ENCODE measurements at regions not wholly inside any gene's neighbourhood (a gene's known extent, or its start where the extent isn't known, plus 50 kb on each side); places are given as distances from the start of the nearest gene placed in this dataset.

DNA sequence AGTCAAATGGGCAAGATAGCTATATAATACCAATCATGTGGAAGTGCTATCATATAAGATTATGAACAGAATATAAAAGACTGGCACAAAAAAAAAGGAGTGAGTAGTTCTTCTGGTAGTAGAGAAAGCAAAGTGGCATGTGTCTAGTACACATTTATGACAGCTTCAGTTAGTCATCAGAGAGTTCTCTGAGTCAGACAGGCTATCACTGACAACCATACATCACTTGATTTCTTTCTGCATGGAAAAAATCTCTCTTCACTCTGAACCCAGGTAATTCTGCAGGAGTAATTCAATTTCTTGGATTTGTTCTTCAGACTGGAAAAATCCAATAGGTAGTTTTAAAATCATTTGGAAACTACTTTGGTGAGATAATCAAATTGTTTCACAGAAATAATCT is 286.8 kb upstream of the ANO3 start:
- Histone ChIP-seq H3K36me3 (replicated peaks in 1 of 2; ENCODE audit: control insufficient read depth in 2 of 2, insufficient read depth in 2 of 2, low read length in 2 of 2) (no peaks in the 10 kb centered on the region), H2AFZ (ENCODE audit: low read length) (no peak overlapping the region), H3K79me1 (ENCODE audit: low read depth, low read length) (no peaks in the 10 kb centered on the region), H4K8ac (ENCODE audit: low read depth, low read length) (no peak overlapping the region), H2BK5ac (ENCODE audit: low read length) (no peak overlapping the region), H3K27ac (replicated peaks; ENCODE audit: low read length) (no peak overlapping the region), H3K4me3 (ENCODE audit: low read length in 2 of 2) (no peak overlapping the region), H3K9me3 (replicated peaks in 1 of 2; ENCODE audit: control insufficient read depth in 2 of 2, insufficient read depth in 1 of 2, low read depth in 1 of 2, low read length in 2 of 2) (no peaks in the 10 kb centered on the region), H3K4me1 (ENCODE audit: control insufficient read depth in 2 of 2, insufficient read depth in 1 of 2, low read depth in 1 of 2, low read length in 2 of 2) (peaks cover 0 to 5% of the 10 kb centered on the region in 2 donors), H3K27me3 (ENCODE audit: control insufficient read depth in 3 of 3, insufficient read depth in 3 of 3, low read depth in 1 of 3, low read length in 3 of 3) (no peaks in the 10 kb centered on the region), H2AK5ac (ENCODE audit: low read depth, low read length) (no peak overlapping the region), H3K14ac (ENCODE audit: low read length) (no peak overlapping the region), H2BK120ac (ENCODE audit: low read depth, low read length) (no peak overlapping the region), H3K4ac (ENCODE audit: low read length) (no peak overlapping the region), H3K4me2 (ENCODE audit: insufficient read depth, low read length, poor library complexity, severe bottlenecking) (no peak overlapping the region), H3K18ac (ENCODE audit: low read length) (no peak overlapping the region), H2BK15ac (ENCODE audit: low read length) (no peak overlapping the region), H3K23ac (ENCODE audit: low read depth, low read length, poor library complexity) (no peak overlapping the region), H2BK12ac (ENCODE audit: low read length) (no peak overlapping the region), H3K9ac (ENCODE audit: low read depth, low read length, poor library complexity) (no peak overlapping the region), H4K91ac (ENCODE audit: low read depth, low read length, poor library complexity) (no peak overlapping the region)
- DNase-seq (ENCODE audit: low spot score), result no peak

DNA sequence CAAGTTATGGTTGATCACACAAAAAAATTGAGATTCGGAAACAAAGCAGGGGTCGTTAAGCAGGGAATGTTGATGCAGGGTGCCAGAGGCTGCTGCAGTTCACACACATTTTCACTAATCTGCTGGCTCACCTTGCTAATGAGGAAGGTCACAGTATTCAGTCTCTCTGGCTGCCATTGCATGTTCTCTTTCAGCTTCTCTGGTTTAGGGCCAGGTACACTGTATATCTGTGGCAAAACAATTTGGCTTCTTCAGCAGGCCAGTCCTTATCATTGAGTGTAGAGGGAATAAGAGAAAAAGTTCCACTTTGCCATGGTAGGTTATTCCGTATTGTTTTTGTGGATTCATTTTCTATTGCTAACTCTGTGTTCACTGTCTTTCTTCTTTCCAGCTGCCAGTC is 283.7 kb upstream of the ANO3 start:
- Histone ChIP-seq H3K18ac (ENCODE audit: low read length) (no peak overlapping the region), H3K36me3 (replicated peaks in 1 of 2; ENCODE audit: control insufficient read depth in 2 of 2, insufficient read depth in 2 of 2, low read length in 2 of 2) (no peaks in the 10 kb centered on the region), H2AFZ (ENCODE audit: low read length) (no peak overlapping the region), H3K9me3 (replicated peaks in 1 of 2; ENCODE audit: control insufficient read depth in 2 of 2, insufficient read depth in 1 of 2, low read depth in 1 of 2, low read length in 2 of 2) (no peaks in the 10 kb centered on the region), H3K4me2 (ENCODE audit: insufficient read depth, low read length, poor library complexity, severe bottlenecking) (no peak overlapping the region), H3K27me3 (ENCODE audit: control insufficient read depth in 3 of 3, insufficient read depth in 3 of 3, low read depth in 1 of 3, low read length in 3 of 3) (no peaks in the 10 kb centered on the region), H4K8ac (ENCODE audit: low read depth, low read length) (no peak overlapping the region), H3K79me1 (ENCODE audit: low read depth, low read length) (no peaks in the 10 kb centered on the region), H3K4me1 (ENCODE audit: control insufficient read depth in 2 of 2, insufficient read depth in 1 of 2, low read depth in 1 of 2, low read length in 2 of 2) (peaks cover 0 to 5% of the 10 kb centered on the region in 2 donors), H2BK15ac (ENCODE audit: low read length) (no peak overlapping the region), H3K4ac (ENCODE audit: low read length) (no peak overlapping the region), H2BK12ac (ENCODE audit: low read length) (no peak overlapping the region), H2BK5ac (ENCODE audit: low read length) (no peak overlapping the region), H3K14ac (ENCODE audit: low read length) (no peak overlapping the region), H4K91ac (ENCODE audit: low read depth, low read length, poor library complexity) (no peak overlapping the region), H2AK5ac (ENCODE audit: low read depth, low read length) (no peak overlapping the region), H3K23ac (ENCODE audit: low read depth, low read length, poor library complexity) (no peak overlapping the region), H3K27ac (replicated peaks; ENCODE audit: low read length) (no peak overlapping the region), H2BK120ac (ENCODE audit: low read depth, low read length) (no peak overlapping the region), H3K9ac (ENCODE audit: low read depth, low read length, poor library complexity) (no peak overlapping the region), H3K4me3 (ENCODE audit: low read length in 2 of 2) (no peak overlapping the region)
- WGBS, 2 donors (ENCODE audit: extremely low coverage in 2 of 2, insufficient read length in 2 of 2, insufficient replicate concordance in 1 of 2), result no CpG with 5 or more reads among the region's 3 CpGs
- no peak for DNase-seq (ENCODE audit: low spot score)

DNA sequence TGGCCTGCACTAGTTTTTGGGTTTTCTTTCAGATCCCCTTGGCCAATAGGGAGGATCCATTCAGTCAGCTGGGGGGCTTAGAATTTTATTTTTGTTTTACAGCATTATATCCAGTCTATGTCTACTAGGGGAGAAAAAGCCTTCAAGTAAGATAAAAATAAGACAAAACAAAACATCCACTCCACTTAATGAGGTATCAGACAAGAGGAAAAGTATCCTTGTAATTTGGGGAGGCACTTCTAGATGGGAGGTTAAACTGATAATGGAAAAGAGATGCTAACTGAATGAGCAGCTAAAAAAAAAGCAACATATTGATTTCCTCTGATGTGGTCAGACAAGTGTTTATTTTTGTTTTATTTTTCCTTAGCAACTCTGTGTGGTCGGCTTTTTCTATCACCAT is 278.0 kb upstream of the ANO3 start:
- no peaks in the 10 kb centered on the region for H3K27me3 ChIP-seq (ENCODE audit: control insufficient read depth in 3 of 3, insufficient read depth in 3 of 3, low read depth in 1 of 3, low read length in 3 of 3)
- H2AK5ac ChIP-seq (ENCODE audit: low read depth, low read length), result no peak overlapping the region
- H2BK12ac ChIP-seq (ENCODE audit: low read length), result no peak overlapping the region
- no peak overlapping the region for H4K91ac ChIP-seq (ENCODE audit: low read depth, low read length, poor library complexity)
- no peak overlapping the region for H3K23ac ChIP-seq (ENCODE audit: low read depth, low read length, poor library complexity)
- H3K9me3 ChIP-seq (replicated peaks in 1 of 2; ENCODE audit: control insufficient read depth in 2 of 2, insufficient read depth in 1 of 2, low read depth in 1 of 2, low read length in 2 of 2), result no peaks in the 10 kb centered on the region
- no peak overlapping the region for H3K14ac ChIP-seq (ENCODE audit: low read length)
- H2AFZ ChIP-seq (ENCODE audit: low read length), result no peak overlapping the region
- no peak overlapping the region for H2BK15ac ChIP-seq (ENCODE audit: low read length)
- no peak overlapping the region for H3K18ac ChIP-seq (ENCODE audit: low read length)
- H3K4me1 ChIP-seq (ENCODE audit: control insufficient read depth in 2 of 2, insufficient read depth in 1 of 2, low read depth in 1 of 2, low read length in 2 of 2), result no peaks in the 10 kb centered on the region
- no peak for DNase-seq (ENCODE audit: low spot score)
- no peak overlapping the region for H2BK5ac ChIP-seq (ENCODE audit: low read length)
- no peak overlapping the region for H3K27ac ChIP-seq (replicated peaks; ENCODE audit: low read length)
- H2BK120ac ChIP-seq (ENCODE audit: low read depth, low read length), result no peak overlapping the region
- no peaks in the 10 kb centered on the region for H3K79me1 ChIP-seq (ENCODE audit: low read depth, low read length)
- H3K4me3 ChIP-seq (ENCODE audit: low read length in 2 of 2), result no peak overlapping the region
- no peak overlapping the region for H4K8ac ChIP-seq (ENCODE audit: low read depth, low read length)
- H3K4ac ChIP-seq (ENCODE audit: low read length), result no peak overlapping the region
- H3K4me2 ChIP-seq (ENCODE audit: insufficient read depth, low read length, poor library complexity, severe bottlenecking), result no peak overlapping the region
- WGBS, 2 donors (ENCODE audit: extremely low coverage in 2 of 2, insufficient read length in 2 of 2, insufficient replicate concordance in 1 of 2), result no CpG with 5 or more reads among the region's 1 CpG
- H3K9ac ChIP-seq (ENCODE audit: low read depth, low read length, poor library complexity), result no peak overlapping the region
- no peaks in the 10 kb centered on the region for H3K36me3 ChIP-seq (replicated peaks in 1 of 2; ENCODE audit: control insufficient read depth in 2 of 2, insufficient read depth in 2 of 2, low read length in 2 of 2)

DNA sequence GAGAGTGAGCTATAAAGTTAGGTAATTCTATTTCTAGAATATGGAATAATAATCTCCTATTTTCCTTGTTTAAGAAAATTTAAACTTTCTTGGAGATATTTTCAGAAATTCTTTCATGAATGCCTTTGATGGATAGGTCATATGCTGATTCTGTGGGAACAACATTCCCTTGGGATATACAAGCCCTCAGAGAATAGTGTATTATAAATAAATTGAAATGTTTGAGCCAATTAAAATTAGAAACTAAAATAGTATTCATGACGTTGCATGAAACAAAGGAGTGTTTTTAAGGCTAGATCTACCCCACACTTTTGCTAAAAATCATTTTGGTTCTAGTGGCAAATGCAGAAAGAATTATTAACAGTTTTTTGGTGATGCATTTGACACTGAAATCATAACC is 269.3 kb upstream of the ANO3 start:
- H4K91ac ChIP-seq (ENCODE audit: low read depth, low read length, poor library complexity), result no peak overlapping the region
- H3K23ac ChIP-seq (ENCODE audit: low read depth, low read length, poor library complexity), result no peak overlapping the region
- no peak overlapping the region for H3K4me2 ChIP-seq (ENCODE audit: insufficient read depth, low read length, poor library complexity, severe bottlenecking)
- no peak overlapping the region for H3K4me3 ChIP-seq (ENCODE audit: low read length in 2 of 2)
- H3K9me3 ChIP-seq (replicated peaks in 1 of 2; ENCODE audit: control insufficient read depth in 2 of 2, insufficient read depth in 1 of 2, low read depth in 1 of 2, low read length in 2 of 2), result no peaks in the 10 kb centered on the region
- H3K36me3 ChIP-seq (replicated peaks in 1 of 2; ENCODE audit: control insufficient read depth in 2 of 2, insufficient read depth in 2 of 2, low read length in 2 of 2), result no peaks in the 10 kb centered on the region
- H3K4me1 ChIP-seq (ENCODE audit: control insufficient read depth in 2 of 2, insufficient read depth in 1 of 2, low read depth in 1 of 2, low read length in 2 of 2), result no peaks in the 10 kb centered on the region
- no peak for DNase-seq (ENCODE audit: low spot score)
- no peak overlapping the region for H4K8ac ChIP-seq (ENCODE audit: low read depth, low read length)
- no peak overlapping the region for H3K14ac ChIP-seq (ENCODE audit: low read length)
- H3K27ac ChIP-seq (replicated peaks; ENCODE audit: low read length), result no peak overlapping the region
- no peak overlapping the region for H2AK5ac ChIP-seq (ENCODE audit: low read depth, low read length)
- no peak overlapping the region for H2BK12ac ChIP-seq (ENCODE audit: low read length)
- no peak overlapping the region for H3K4ac ChIP-seq (ENCODE audit: low read length)
- H3K18ac ChIP-seq (ENCODE audit: low read length), result no peak overlapping the region
- H3K9ac ChIP-seq (ENCODE audit: low read depth, low read length, poor library complexity), result no peak overlapping the region
- H2AFZ ChIP-seq (ENCODE audit: low read length), result no peak overlapping the region
- H2BK5ac ChIP-seq (ENCODE audit: low read length), result no peak overlapping the region
- no CpG with 5 or more reads among the region's 1 CpG for WGBS, 2 donors (ENCODE audit: extremely low coverage in 2 of 2, insufficient read length in 2 of 2, insufficient replicate concordance in 1 of 2)
- H2BK15ac ChIP-seq (ENCODE audit: low read length), result no peak overlapping the region
- H2BK120ac ChIP-seq (ENCODE audit: low read depth, low read length), result no peak overlapping the region
- H3K79me1 ChIP-seq (ENCODE audit: low read depth, low read length), result no peaks in the 10 kb centered on the region
- H3K27me3 ChIP-seq (ENCODE audit: control insufficient read depth in 3 of 3, insufficient read depth in 3 of 3, low read depth in 1 of 3, low read length in 3 of 3), result no peaks in the 10 kb centered on the region

Measured in neuronal stem cell (in vitro differentiated cells).